Uterus (tissue), 3 donors: ENCODE measurements at regions not wholly inside any gene's neighbourhood (a gene's known extent, or its start where the extent isn't known, plus 50 kb on each side); places are given as distances from the start of the nearest gene placed in this dataset.

Experiments
- DNase-seq, 2 donors: peaks; one replicate each; pipeline ENCODE4 v3.0.0-alpha.2; 2019 to 2020
- H3K27ac ChIP-seq, 2 donors: fragments of 200-600 bp; sonication (generic); 1 replicate in 1 of 2; 2 replicates in 1 of 2; pipeline ENCODE4 v1.5.1; 2016 to 2018
- H3K27me3 ChIP-seq, 2 donors: fragments of 200-600 bp; sonication (generic); one replicate each; pipeline ENCODE4 v1.5.1; 2018 to 2019; ENCODE audit warnings: control low read depth in 1 of 2
- H3K36me3 ChIP-seq, 2 donors: fragments of 200-600 bp; sonication (generic); one replicate each; pipeline ENCODE4 v1.5.1; 2019; ENCODE audit warnings: control low read depth in 1 of 2
- H3K4me1 ChIP-seq, 2 donors: fragments of 200-600 bp; sonication (generic); one replicate each; pipeline ENCODE4 v1.5.1; 2018 to 2019; ENCODE audit warnings: control low read depth in 1 of 2
- H3K4me3 ChIP-seq, 2 donors: fragments of 200-600 bp; sonication (generic); 1 replicate in 1 of 2; 2 replicates in 1 of 2; pipeline ENCODE4 v1.5.1; 2018 to 2019; ENCODE audit warnings: mild to moderate bottlenecking in 1 of 2
- H3K9me3 ChIP-seq, 2 donors: fragments of 200-600 bp; sonication (generic); one replicate each; pipeline ENCODE4 v1.5.1; 2019; ENCODE audit warnings: control low read depth in 1 of 2
- CTCF ChIP-seq, 4 experiments: fragments of 200-600 bp in 2 of 4; fragments of 450-650 bp in 2 of 4; sonication (generic) in 2 of 4; IDR thresholded peaks; one replicate each; pipeline ENCODE4 v1.5.1; 2016 to 2019; ENCODE audit warnings: antibody characterized with exemption in 4 of 4, mild to moderate bottlenecking in 2 of 4, moderate library complexity in 1 of 4
- POLR2A ChIP-seq, 2 donors: fragments of 450-650 bp; IDR thresholded peaks; one replicate each; pipeline ENCODE4 v1.6.1; 2016; ENCODE audit warnings: antibody characterized with exemption in 2 of 2, mild to moderate bottlenecking in 1 of 2, moderate library complexity in 1 of 2
- intact Hi-C: fragments of 100-400 bp; cut with DNase I; formaldehyde crosslinking; loops from one replicate; pipeline ENCODE4 v1.15.1; 2023; ENCODE audit warnings: low total_unique reads
- donor health status: DM: yes; HTN: yes; CAD: no.

GRCh38 chr7:67696124-67696523, 699.5 kb downstream of the TYW1 start:
- Histone ChIP-seq H3K36me3 (no peaks in the 10 kb centered on the region), H3K9me3 (no peaks in the 10 kb centered on the region), H3K4me3 (no peak overlapping the region), H3K4me1 (no peaks in the 10 kb centered on the region), H3K27ac (no peak overlapping the region), H3K27me3 (no peaks in the 10 kb centered on the region)
- DNase-seq: no peak
- TF ChIP-seq POLR2A (IDR thresholded peaks at IDR 0.05) (no peak), CTCF (IDR thresholded peaks at IDR 0.05) (no peak)
- intact Hi-C loops: no loop called here

DNA sequence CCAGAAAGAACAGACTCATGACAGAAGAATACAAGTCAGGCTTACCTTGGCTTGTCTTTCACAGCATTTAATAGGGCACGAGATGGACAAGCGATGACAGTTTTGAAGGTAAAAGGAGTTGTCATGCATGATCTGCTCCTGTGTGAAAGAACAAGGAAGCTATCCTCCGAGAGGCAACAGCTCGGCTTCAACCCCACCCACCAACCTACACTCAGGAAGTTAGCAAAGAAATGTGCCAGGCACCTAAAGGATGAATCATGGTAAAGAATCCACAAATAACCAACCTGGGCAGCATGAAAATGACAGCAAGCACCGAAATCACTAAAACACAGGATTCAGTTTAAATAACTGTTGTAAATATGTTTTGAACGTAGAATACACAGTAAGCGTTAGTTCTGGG, 700.2 kb downstream of the TYW1 start:
- H3K27me3 ChIP-seq: no peaks in the 10 kb centered on the region
- H3K27ac ChIP-seq: no peak overlapping the region
- intact Hi-C loops: no loop called here
- H3K4me3 ChIP-seq: no peak overlapping the region
- H3K9me3 ChIP-seq: no peaks in the 10 kb centered on the region
- no peak for TF ChIP-seq CTCF (IDR thresholded peaks at IDR 0.05)
- no peak for TF ChIP-seq POLR2A (IDR thresholded peaks at IDR 0.05)
- H3K36me3 ChIP-seq: no peaks in the 10 kb centered on the region
- H3K4me1 ChIP-seq: no peaks in the 10 kb centered on the region
- DNase-seq: no peak

GRCh38 chr7:67698354-67698753, 701.7 kb downstream of the TYW1 start:
- H3K27ac ChIP-seq: no peak overlapping the region
- no peaks in the 10 kb centered on the region for H3K27me3 ChIP-seq
- H3K9me3 ChIP-seq: no peaks in the 10 kb centered on the region
- no peak for TF ChIP-seq CTCF (IDR thresholded peaks at IDR 0.05)
- no peak for TF ChIP-seq POLR2A (IDR thresholded peaks at IDR 0.05)
- no peaks in the 10 kb centered on the region for H3K36me3 ChIP-seq
- no peak for DNase-seq
- no peaks in the 10 kb centered on the region for H3K4me1 ChIP-seq
- intact Hi-C loops: no loop called here
- H3K4me3 ChIP-seq: no peak overlapping the region

DNA sequence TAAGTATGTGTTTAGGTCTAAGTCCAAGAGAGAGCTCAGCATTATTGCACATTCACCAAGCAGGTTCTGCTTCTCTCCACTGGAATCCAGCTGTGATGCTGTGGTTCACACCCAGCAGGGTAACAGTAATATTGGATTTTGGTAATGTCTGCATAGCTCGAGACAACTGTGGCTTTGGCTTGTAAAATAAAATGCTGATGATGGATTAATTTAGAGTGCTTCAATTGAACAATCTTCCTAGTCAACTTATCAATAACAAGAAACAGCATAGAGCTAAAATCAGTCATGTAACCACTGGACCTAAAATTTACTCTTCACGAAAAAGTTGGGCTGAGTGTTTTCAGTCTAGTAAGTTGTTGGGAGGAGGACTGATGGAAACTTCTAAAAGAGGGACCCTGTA, 709.2 kb downstream of the TYW1 start:
- TF ChIP-seq POLR2A (IDR thresholded peaks at IDR 0.05): no peak
- TF ChIP-seq CTCF (IDR thresholded peaks at IDR 0.05): no peak
- no peak for DNase-seq
- intact Hi-C loops: no loop called here
- Histone ChIP-seq H3K9me3 (no peaks in the 10 kb centered on the region), H3K4me1 (no peaks in the 10 kb centered on the region), H3K36me3 (no peaks in the 10 kb centered on the region), H3K27me3 (no peaks in the 10 kb centered on the region), H3K4me3 (no peak overlapping the region), H3K27ac (no peak overlapping the region)

GRCh38 chr7:67711706-67712105, 715.1 kb downstream of the TYW1 start:
- H3K4me1 ChIP-seq: no peaks in the 10 kb centered on the region
- H3K4me3 ChIP-seq: no peak overlapping the region
- no peak for DNase-seq
- H3K9me3 ChIP-seq: no peaks in the 10 kb centered on the region
- H3K36me3 ChIP-seq: no peaks in the 10 kb centered on the region
- intact Hi-C loops: no loop called here
- H3K27ac ChIP-seq: no peak overlapping the region
- no peaks in the 10 kb centered on the region for H3K27me3 ChIP-seq
- TF ChIP-seq CTCF (IDR thresholded peaks at IDR 0.05): no peak
